Fibroblast of lung (primary cell): ENCODE measurements at regions not wholly inside any gene's neighbourhood (a gene's known extent, or its start where the extent isn't known, plus 50 kb on each side); places are given as distances from the start of the nearest gene placed in this dataset.

Experiments
- DNase-seq, 2 donors: peaks; one replicate each; pipeline versions ENCODE4 v3.0.0 to v3.0.0-alpha.2; 2010; ENCODE audit warnings: low read depth in 2 of 2
- H2AFZ ChIP-seq: 2 replicates; pipeline ENCODE4 v1.5.1; 2012; ENCODE audit warnings: low read length, control low read depth, inconsistent platforms
- H3K27ac ChIP-seq: 2 replicates; pipeline ENCODE4 v1.5.1; 2011; ENCODE audit warnings: low read length, control low read depth; ENCODE audit not compliant: insufficient read depth
- H3K27me3 ChIP-seq: 2 replicates; pipeline ENCODE4 v1.5.1; 2011; ENCODE audit warnings: mild to moderate bottlenecking, low read length; ENCODE audit not compliant: control insufficient read depth, insufficient read depth
- H3K36me3 ChIP-seq: 2 replicates; pipeline ENCODE4 v1.5.1; 2011; ENCODE audit warnings: low read length; ENCODE audit not compliant: control insufficient read depth, insufficient read depth
- H3K4me1 ChIP-seq: 2 replicates; pipeline ENCODE4 v1.5.1; 2011; ENCODE audit warnings: low read length; ENCODE audit not compliant: control insufficient read depth, insufficient read depth; ENCODE audit errors: extremely low read depth
- H3K4me2 ChIP-seq: 2 replicates; pipeline ENCODE4 v1.5.1; 2011; ENCODE audit warnings: low read length, control low read depth; ENCODE audit not compliant: insufficient read depth; ENCODE audit errors: extremely low read depth
- H3K4me3 ChIP-seq, 4 experiments: fragments of 200-600 bp in 1 of 4; sonication (generic) in 1 of 4; replicated peaks in 1 of 4; 2 replicates each; pipeline ENCODE4 v1.5.1; 2011 to 2016; ENCODE audit warnings: low read length in 4 of 4, low read depth in 3 of 4, mild to moderate bottlenecking in 3 of 4, control low read depth in 2 of 4, inconsistent platforms in 1 of 4, mixed read lengths in 1 of 4; ENCODE audit not compliant: insufficient read depth in 1 of 4; ENCODE audit errors: control extremely low read depth in 1 of 4
- H3K79me2 ChIP-seq: 2 replicates; pipeline ENCODE4 v1.5.1; 2012; ENCODE audit warnings: mild to moderate bottlenecking, low read length, inconsistent platforms; ENCODE audit not compliant: control insufficient read depth, insufficient read depth
- H3K9ac ChIP-seq: 2 replicates; pipeline ENCODE4 v1.5.1; 2011; ENCODE audit warnings: mild to moderate bottlenecking, low read length, control low read depth; ENCODE audit not compliant: insufficient read depth
- H3K9me3 ChIP-seq: 2 replicates; pipeline ENCODE4 v1.5.1; 2012; ENCODE audit warnings: low read depth, low read length; ENCODE audit not compliant: control insufficient read depth, insufficient read depth
- H4K20me1 ChIP-seq: 2 replicates; pipeline ENCODE4 v1.5.1; 2011; ENCODE audit warnings: low read length; ENCODE audit not compliant: control insufficient read depth, insufficient read depth; ENCODE audit errors: extremely low read depth
- EZH2 ChIP-seq: IDR thresholded peaks from 2 replicates; pipeline ENCODE4 v1.5.1; 2012; ENCODE audit warnings: low read length, control low read depth, mild to moderate bottlenecking; ENCODE audit errors: missing control alignments
- TF ChIP-seq, protein P1 (sequence below), 2 donors: IDR thresholded peaks in 1 of 2; conservative IDR thresholded peaks in 1 of 2; 1 replicate in 1 of 2; 2 replicates in 1 of 2; pipeline ENCODE4 v1.5.1; 2011 to 2012; ENCODE audit warnings: low read length in 2 of 2, control low read depth in 1 of 2, inconsistent platforms in 1 of 2, low read depth in 1 of 2, mild to moderate bottlenecking in 1 of 2

- no peak overlapping the region for H3K9ac ChIP-seq
- H2AFZ ChIP-seq: peak overlapping the region; percentile 18
- H3K36me3 ChIP-seq: no peaks in the 10 kb centered on the region
- H3K4me1 ChIP-seq: peaks cover 4% of the 10 kb centered on the region
- no peaks in the 10 kb centered on the region for H3K27me3 ChIP-seq
- H3K27ac ChIP-seq: no peak overlapping the region
- H3K9me3 ChIP-seq: no peaks in the 10 kb centered on the region
- peak in 1 of 2 donors; percentile 21 for DNase-seq
- no peaks in the 10 kb centered on the region for H4K20me1 ChIP-seq
- TF ChIP-seq, protein P1, sequence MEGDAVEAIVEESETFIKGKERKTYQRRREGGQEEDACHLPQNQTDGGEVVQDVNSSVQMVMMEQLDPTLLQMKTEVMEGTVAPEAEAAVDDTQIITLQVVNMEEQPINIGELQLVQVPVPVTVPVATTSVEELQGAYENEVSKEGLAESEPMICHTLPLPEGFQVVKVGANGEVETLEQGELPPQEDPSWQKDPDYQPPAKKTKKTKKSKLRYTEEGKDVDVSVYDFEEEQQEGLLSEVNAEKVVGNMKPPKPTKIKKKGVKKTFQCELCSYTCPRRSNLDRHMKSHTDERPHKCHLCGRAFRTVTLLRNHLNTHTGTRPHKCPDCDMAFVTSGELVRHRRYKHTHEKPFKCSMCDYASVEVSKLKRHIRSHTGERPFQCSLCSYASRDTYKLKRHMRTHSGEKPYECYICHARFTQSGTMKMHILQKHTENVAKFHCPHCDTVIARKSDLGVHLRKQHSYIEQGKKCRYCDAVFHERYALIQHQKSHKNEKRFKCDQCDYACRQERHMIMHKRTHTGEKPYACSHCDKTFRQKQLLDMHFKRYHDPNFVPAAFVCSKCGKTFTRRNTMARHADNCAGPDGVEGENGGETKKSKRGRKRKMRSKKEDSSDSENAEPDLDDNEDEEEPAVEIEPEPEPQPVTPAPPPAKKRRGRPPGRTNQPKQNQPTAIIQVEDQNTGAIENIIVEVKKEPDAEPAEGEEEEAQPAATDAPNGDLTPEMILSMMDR (conservative IDR thresholded peaks at IDR 0.05 in 1 of 2, IDR thresholded peaks at IDR 0.05 in 1 of 2; ENCODE audit: low read depth in 1 of 2, low read length in 2 of 2): no peak
- no peak for TF ChIP-seq EZH2
- no peak overlapping the region for H3K4me2 ChIP-seq
- no peaks in the 10 kb centered on the region for H3K79me2 ChIP-seq
- no peak overlapping the region for H3K4me3 ChIP-seq
Observed at GRCh38 chr1:222040121-222040805, 298.4 kb upstream of the DUSP10 start.

DNA sequence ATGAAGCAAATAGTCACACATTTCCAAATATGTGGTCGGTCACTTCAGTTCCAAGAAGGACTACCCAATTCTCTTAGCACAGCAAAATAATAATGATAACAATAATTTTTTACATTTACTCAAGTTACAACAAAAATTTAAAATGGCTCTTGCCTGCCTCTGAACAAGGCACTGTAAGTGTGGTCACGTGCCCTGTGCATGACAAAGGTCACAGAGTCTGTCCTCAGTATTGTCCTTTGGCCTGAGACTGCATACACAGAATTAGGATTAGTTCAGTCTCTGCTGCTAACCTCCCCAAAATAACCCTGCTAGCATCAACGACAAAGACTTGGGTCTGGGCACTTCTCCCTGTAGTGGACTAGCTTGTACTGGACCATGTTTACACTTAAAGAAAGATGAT is 297.1 kb upstream of the DUSP10 start:
- H3K27ac ChIP-seq: no peak overlapping the region
- H3K36me3 ChIP-seq: no peaks in the 10 kb centered on the region
- no peak overlapping the region for H3K4me3 ChIP-seq
- no peaks in the 10 kb centered on the region for H3K4me1 ChIP-seq
- H2AFZ ChIP-seq: no peak overlapping the region
- H3K4me2 ChIP-seq: no peak overlapping the region
- no peaks in the 10 kb centered on the region for H4K20me1 ChIP-seq
- TF ChIP-seq EZH2: no peak
- TF ChIP-seq, protein P1 (conservative IDR thresholded peaks at IDR 0.05 in 1 of 2, IDR thresholded peaks at IDR 0.05 in 1 of 2; ENCODE audit: low read depth in 1 of 2, low read length in 2 of 2): no peak
- no peaks in the 10 kb centered on the region for H3K27me3 ChIP-seq
- no peak for DNase-seq
- no peak overlapping the region for H3K9ac ChIP-seq
- H3K9me3 ChIP-seq: no peaks in the 10 kb centered on the region
- H3K79me2 ChIP-seq: no peaks in the 10 kb centered on the region

- Histone ChIP-seq H3K4me2 (no peak overlapping the region), H3K27ac (no peak overlapping the region), H3K79me2 (no peaks in the 10 kb centered on the region), H3K27me3 (no peaks in the 10 kb centered on the region), H3K9ac (no peak overlapping the region), H4K20me1 (no peaks in the 10 kb centered on the region), H3K9me3 (no peaks in the 10 kb centered on the region), H3K4me1 (no peaks in the 10 kb centered on the region), H2AFZ (no peak overlapping the region), H3K36me3 (no peaks in the 10 kb centered on the region), H3K4me3 (no peak overlapping the region)
- no peak for DNase-seq
- TF ChIP-seq, protein P1 (conservative IDR thresholded peaks at IDR 0.05 in 1 of 2, IDR thresholded peaks at IDR 0.05 in 1 of 2; ENCODE audit: low read depth in 1 of 2, low read length in 2 of 2): no peak
- no peak for TF ChIP-seq EZH2
Observed at GRCh38 chr1:222037720-222038119, 295.8 kb upstream of the DUSP10 start.
